Activated CD4-positive, alpha-beta T cell treated with anti-CD3 and anti-CD28 coated beads, Interleukin-2, amount 10 ng/mL, durations not matched to agents 7 days and 5 days (primary cell): ENCODE measurements at regions not wholly inside any gene's neighbourhood (a gene's known extent, or its start where the extent isn't known, plus 50 kb on each side); places are given as distances from the start of the nearest gene placed in this dataset.
"Not testable (repeated sequence)": the region's sequence is repeated elsewhere in the genome, so short reads cannot be mapped to it uniquely, and the experiment has no call there.

Experiments
- CTCF ChIA-PET: fragments of 350-600 bp; sonication (Branson Sonifier 250); formaldehyde crosslinking; loops from one replicate; lab custom pipeline; 2021; ENCODE audit warnings: antibody characterized with exemption; lab: Charles Lee
- POLR2A ChIA-PET: fragments of 350-600 bp; sonication (Branson Sonifier 250); formaldehyde crosslinking; loops from one replicate; lab custom pipeline; 2021; ENCODE audit warnings: antibody characterized with exemption; lab: Charles Lee
- DNase-seq: peaks from one replicate; pipeline ENCODE4 v3.0.0-alpha.2; 2020
- H3K27ac Mint-ChIP-seq: one replicate; pipeline ENCODE4 v1.8.0; 2021; ENCODE audit warnings: mild to moderate bottlenecking, moderate library complexity, mixed read lengths
- H3K27me3 Mint-ChIP-seq: one replicate; pipeline ENCODE4 v1.8.0; 2021; ENCODE audit warnings: mixed read lengths
- H3K36me3 Mint-ChIP-seq: one replicate; pipeline ENCODE4 v1.8.0; 2021; ENCODE audit warnings: low read depth, mixed read lengths
- H3K4me1 Mint-ChIP-seq: one replicate; pipeline ENCODE4 v1.8.0; 2021; ENCODE audit warnings: mixed read lengths
- H3K4me3 Mint-ChIP-seq: one replicate; pipeline ENCODE4 v1.8.0; 2021; ENCODE audit warnings: mild to moderate bottlenecking, moderate library complexity, mixed read lengths
- H3K9me3 Mint-ChIP-seq: one replicate; pipeline ENCODE4 v1.8.0; 2021; ENCODE audit warnings: mixed read lengths

DNA sequence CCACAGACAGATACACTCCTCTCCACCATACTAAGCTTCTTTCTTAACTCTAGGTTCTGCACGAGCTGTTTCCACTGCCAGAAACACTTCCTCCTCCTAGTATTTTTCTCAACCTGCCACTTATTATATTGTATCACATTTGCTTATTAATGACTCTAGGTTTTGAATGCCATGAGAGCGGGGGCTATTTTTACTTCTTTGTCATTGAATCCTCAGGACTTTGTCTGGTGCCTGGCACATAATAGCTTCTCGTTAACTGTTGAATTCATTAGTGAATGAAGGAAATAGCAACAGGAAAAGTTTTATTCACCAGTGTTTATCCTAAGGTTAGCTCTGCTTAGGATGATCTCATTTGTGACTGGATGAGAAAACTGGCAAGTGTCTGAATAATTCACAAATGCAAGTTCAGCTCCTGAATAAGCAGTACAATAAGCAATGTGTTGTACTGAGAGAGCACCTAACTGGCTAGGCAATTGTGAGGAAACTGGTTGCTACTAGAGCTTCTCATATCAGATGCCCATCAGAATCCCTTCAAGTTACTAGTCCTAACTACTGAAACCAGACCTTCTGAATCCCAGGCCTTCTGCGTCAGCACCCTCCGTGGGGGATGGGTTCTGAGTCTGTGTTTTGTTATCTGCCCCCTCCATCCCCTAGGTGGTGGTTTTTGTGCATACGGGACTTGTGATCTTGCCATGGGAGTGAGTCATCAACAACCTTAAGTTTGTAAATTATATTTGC lies 92.7 kb downstream of the LSMEM1 start:
- H3K27me3 Mint-ChIP-seq = peaks cover 4% of the 10 kb centered on the region
- H3K4me1 Mint-ChIP-seq = peaks cover 3% of the 10 kb centered on the region
- no peak overlapping the region for H3K4me3 Mint-ChIP-seq
- H3K27ac Mint-ChIP-seq = no peak overlapping the region
- POLR2A ChIA-PET = no interaction called here
- H3K36me3 Mint-ChIP-seq = no peaks in the 10 kb centered on the region
- CTCF ChIA-PET = no interaction called here
- peaks cover 3% of the 10 kb centered on the region for H3K9me3 Mint-ChIP-seq
- DNase-seq = no peak

DNA sequence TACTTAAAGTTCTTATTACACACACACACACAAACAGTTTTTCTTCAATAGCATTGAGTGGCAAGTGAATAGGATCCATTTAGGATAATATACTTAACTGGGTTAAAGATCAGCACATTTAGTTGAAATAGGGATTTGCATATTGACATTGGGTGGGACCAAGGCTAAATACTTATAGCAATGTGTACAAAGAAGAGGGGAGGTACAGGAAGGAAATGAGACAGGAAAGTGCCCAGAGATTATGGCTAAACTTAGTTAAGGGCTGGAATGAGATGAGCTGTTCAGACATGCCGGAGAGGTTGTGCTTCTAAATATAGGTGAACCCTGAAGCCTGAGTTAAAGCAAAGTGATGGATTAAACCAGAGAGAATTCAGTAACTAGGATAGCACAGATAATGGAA lies 95.1 kb downstream of the LSMEM1 start:
- peaks cover 3% of the 10 kb centered on the region for H3K4me1 Mint-ChIP-seq
- H3K27me3 Mint-ChIP-seq = peaks cover 3% of the 10 kb centered on the region
- no peak for DNase-seq
- no peak overlapping the region for H3K4me3 Mint-ChIP-seq
- no peak overlapping the region for H3K27ac Mint-ChIP-seq
- no peaks in the 10 kb centered on the region for H3K36me3 Mint-ChIP-seq
- peaks cover 3% of the 10 kb centered on the region for H3K9me3 Mint-ChIP-seq
- CTCF ChIA-PET = no interaction called here
- POLR2A ChIA-PET = no interaction called here

DNA sequence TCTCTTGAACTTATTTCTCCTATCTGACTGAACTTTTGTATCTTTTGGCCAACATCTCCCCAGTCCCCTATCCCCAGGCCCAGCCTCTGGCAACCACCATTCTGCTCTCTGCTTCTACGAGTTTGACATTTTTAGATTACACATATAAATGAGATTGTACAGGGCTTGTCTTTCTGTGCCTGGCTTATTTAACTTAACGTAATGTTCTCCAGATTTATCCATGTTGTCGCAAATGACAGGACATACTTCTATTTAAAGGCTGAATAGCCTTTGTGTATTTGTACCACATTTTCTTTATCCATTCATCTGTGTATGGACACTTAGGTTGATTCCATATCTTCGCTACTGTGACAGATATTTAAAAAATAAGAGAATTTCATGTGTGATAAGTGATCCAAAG lies 98.6 kb downstream of the LSMEM1 start:
- no peak for DNase-seq
- H3K27me3 Mint-ChIP-seq = peaks cover 8% of the 10 kb centered on the region
- peaks cover 3% of the 10 kb centered on the region for H3K9me3 Mint-ChIP-seq
- H3K27ac Mint-ChIP-seq = no peak overlapping the region
- H3K4me1 Mint-ChIP-seq = no peaks in the 10 kb centered on the region
- H3K4me3 Mint-ChIP-seq = no peak overlapping the region
- ChIA-PET POLR2A (no interaction called here), CTCF (no interaction called here)
- H3K36me3 Mint-ChIP-seq = no peaks in the 10 kb centered on the region

DNA sequence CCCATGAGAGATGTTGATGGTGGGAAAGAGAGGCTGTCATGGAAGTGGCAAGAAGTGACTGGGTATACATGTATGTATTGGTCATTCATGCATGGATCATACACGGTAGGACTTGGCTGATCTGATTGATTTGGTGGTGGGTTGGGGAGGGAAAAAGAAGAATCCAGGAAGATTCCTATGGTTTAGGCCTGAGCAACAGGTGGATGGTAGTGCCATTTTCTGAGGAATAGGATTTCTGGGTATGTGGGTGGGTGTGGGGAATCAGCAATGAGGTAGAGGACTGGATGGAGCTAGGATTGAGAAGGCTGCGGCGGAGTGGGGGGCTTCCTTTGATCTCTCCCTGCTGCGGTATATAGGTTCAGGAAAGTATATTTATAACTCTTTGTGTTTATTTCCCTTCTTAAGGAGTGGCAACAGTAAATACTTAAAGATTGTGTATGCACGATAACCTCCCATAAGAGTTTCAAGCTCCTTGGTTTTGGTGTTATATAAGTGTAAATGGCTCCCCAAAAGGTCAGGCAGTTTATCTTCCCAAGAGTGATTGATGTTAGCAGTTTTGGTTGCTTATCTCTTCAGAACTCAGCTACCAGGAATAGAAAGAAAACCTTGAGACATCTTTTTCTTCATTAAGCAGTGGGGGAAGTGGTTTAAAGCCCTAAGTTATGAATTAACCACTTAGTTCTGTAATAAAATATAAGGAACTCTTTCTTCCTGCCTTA lies 100.1 kb downstream of the LSMEM1 start:
- CTCF ChIA-PET = interaction anchor here (0.6 kb wide), 1 partner anchor 350 kb away, joined by 3 read pairs; no protein-coding TSS in a partner anchor
- no peak overlapping the region for H3K27ac Mint-ChIP-seq

DNA sequence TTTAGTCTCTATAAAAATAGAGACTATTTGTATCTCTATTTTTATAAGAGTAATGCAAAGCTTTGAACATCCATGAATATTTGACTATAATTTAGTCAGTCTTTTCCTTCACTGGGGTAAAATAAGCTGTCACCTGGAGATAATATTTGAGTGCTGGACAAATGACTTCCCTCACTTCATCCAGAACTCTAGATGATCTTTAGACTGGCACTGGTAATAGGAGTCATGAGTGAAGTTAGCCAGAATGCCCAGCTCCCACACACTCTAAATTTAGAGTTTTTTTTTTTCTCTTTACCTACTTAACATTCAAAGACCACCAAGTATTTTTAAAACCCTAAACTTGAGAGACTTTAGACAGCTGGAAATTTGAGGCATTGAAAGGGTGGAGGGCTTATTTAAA lies 100.7 kb downstream of the LSMEM1 start:
- ChIA-PET POLR2A (no interaction called here), CTCF (interaction anchor here (0.6 to 0.9 kb wide), 2 partner anchors 52 to 349 kb away, joined by 3 read pairs; no protein-coding TSS in a partner anchor)
- Mint-ChIP-seq H3K36me3 (no peaks in the 10 kb centered on the region), H3K4me1 (no peaks in the 10 kb centered on the region), H3K4me3 (no peak overlapping the region), H3K27ac (no peak overlapping the region), H3K9me3 (no peaks in the 10 kb centered on the region), H3K27me3 (peaks cover 12% of the 10 kb centered on the region)
- DNase-seq = no peak

More for the DNA sequence above, 100.1 kb downstream of the LSMEM1 start:
- peaks cover 1% of the 10 kb centered on the region for H3K9me3 Mint-ChIP-seq
- POLR2A ChIA-PET = no interaction called here
- no peaks in the 10 kb centered on the region for H3K36me3 Mint-ChIP-seq
- no peaks in the 10 kb centered on the region for H3K4me1 Mint-ChIP-seq
- H3K27me3 Mint-ChIP-seq = peaks cover 12% of the 10 kb centered on the region
- H3K4me3 Mint-ChIP-seq = no peak overlapping the region
- DNase-seq = no peak

DNA sequence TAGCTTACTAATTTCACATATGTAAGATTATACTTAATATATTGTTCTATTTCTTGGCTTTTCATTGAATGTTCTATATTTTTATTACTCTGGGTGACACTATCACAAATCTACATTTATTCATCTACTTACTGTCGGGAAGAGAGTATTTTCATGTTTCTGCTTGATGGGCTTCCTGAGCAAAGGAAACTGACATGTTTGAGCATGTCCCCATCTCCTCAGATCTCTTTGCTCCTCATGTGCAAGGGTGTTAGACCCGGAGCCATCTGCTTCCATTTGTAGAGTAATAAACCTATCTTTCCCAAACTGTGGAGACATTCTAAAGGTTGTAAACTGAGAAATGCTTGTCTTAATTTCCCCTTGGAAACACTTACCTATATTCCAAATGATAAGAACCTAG lies 103.5 kb downstream of the LSMEM1 start:
- CTCF ChIA-PET = no interaction called here
- H3K27ac Mint-ChIP-seq = no peak overlapping the region
- POLR2A ChIA-PET = no interaction called here
- H3K36me3 Mint-ChIP-seq = no peaks in the 10 kb centered on the region
- H3K4me1 Mint-ChIP-seq = no peaks in the 10 kb centered on the region
- H3K27me3 Mint-ChIP-seq = peaks cover 12% of the 10 kb centered on the region
- no peak overlapping the region for H3K4me3 Mint-ChIP-seq
- H3K9me3 Mint-ChIP-seq = no peaks in the 10 kb centered on the region
- no peak for DNase-seq

DNA sequence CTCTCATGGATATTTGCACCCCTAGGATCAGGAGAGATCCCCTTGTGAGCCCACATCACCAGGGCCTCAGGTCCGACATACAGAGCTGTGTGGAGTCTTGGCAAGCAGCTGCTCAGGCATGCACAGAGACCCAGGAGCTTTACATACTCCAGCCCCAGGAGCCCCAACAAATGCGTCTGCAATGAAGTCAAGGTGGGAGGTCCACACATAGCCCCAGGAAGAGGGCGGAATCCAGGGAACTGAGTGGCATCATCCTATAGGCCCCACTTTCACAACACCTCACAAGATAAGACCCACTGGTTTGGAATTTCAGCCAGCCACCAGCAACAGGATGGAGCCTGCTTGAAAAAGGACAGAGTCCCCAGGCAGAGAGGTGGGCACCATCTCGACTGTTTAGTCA lies 106.7 kb downstream of the LSMEM1 start:
- Mint-ChIP-seq H3K27ac (no peak overlapping the region), H3K27me3 (peaks cover 15% of the 10 kb centered on the region), H3K36me3 (no peaks in the 10 kb centered on the region), H3K4me3 (no peak overlapping the region), H3K4me1 (no peaks in the 10 kb centered on the region), H3K9me3 (no peaks in the 10 kb centered on the region)
- ChIA-PET CTCF (interaction anchor here (0.9 kb wide), 1 partner anchor 61 kb away, joined by 3 read pairs; no protein-coding TSS in a partner anchor), POLR2A (no interaction called here)
- no peak for DNase-seq

DNA sequence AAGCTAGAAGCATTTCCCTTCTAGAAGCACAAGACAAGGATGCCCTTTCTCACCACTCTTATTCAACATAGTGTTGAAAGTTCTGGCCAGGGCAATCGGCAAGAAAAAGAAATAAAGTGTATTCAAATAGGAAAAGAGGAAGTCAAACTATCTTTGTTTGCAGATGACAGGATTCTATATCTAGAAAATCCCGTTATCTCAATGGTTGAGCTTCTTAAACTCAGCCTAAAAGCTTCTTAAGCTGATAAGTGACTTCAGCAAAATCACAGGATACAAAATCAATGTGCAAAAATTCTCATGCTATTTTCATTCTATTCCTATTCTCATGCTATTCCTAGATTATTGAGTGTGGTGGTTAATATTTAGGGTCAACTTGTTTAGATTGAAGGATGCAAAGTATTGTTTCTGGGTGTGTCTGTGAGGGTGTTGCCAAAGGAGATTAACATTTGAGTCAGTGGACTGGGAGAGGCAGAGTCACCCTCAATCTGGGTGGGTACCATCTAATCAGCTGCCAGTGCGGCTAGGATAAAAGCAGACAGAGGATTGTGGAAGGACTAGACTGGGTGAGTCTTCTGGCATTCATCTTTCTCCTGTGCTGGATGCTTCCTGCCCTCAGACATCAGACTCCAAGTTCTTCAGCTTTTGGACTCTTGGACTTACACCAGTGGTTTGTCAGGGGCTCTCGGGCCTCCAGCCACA lies 111.9 kb downstream of the LSMEM1 start:
- CTCF ChIA-PET, H3K9me3 Mint-ChIP-seq, H3K27ac Mint-ChIP-seq, H3K4me1 Mint-ChIP-seq, POLR2A ChIA-PET, H3K4me3 Mint-ChIP-seq, H3K27me3 Mint-ChIP-seq, DNase-seq, H3K36me3 Mint-ChIP-seq: not testable (repeated sequence)

DNA sequence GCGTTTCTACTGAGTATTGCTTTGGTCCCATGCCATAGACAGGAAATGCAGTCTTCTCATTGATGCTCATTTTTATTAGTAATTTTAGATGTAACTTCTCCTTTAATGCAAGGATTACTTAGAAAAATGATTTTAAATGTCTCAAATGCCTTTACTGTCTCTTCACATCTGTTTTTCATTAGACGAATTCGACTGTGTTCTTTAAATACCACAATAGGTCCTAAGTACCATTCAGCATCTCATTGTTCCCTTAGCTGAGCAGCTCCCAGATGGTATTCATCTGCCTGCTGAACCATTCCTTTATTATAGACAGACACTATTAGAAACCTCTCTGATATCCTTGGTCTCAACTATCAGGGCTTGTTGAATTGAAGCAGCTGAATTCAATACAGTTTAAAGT lies 113.6 kb downstream of the LSMEM1 start:
- no peaks in the 10 kb centered on the region for H3K9me3 Mint-ChIP-seq
- no peaks in the 10 kb centered on the region for H3K4me1 Mint-ChIP-seq
- CTCF ChIA-PET = no interaction called here
- POLR2A ChIA-PET = no interaction called here
- DNase-seq = no peak
- no peak overlapping the region for H3K27ac Mint-ChIP-seq
- peaks cover 6% of the 10 kb centered on the region for H3K27me3 Mint-ChIP-seq
- no peak overlapping the region for H3K4me3 Mint-ChIP-seq
- H3K36me3 Mint-ChIP-seq = no peaks in the 10 kb centered on the region

DNA sequence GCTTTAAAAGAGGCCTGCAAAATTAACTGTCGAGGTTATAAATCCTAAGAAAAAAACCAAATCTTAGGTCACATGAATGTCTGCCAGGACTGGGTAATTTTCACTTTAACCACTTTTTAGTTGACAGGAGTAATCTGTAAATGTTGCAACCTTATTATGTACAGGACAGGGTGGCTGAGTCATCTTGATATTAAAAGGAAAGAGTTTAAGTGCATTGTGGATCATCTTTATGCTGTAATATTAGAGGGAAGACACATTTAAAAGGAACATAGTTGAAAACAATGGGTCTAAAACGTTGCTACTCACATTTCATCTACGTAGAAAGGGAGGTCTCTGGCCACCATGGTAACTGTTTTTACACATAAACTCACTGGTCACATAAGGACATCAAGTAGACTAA lies 115.5 kb downstream of the LSMEM1 start:
- H3K9me3 Mint-ChIP-seq = no peaks in the 10 kb centered on the region
- no peak overlapping the region for H3K27ac Mint-ChIP-seq
- ChIA-PET POLR2A (no interaction called here), CTCF (no interaction called here)
- no peak for DNase-seq
- no peaks in the 10 kb centered on the region for H3K36me3 Mint-ChIP-seq
- H3K4me1 Mint-ChIP-seq = no peaks in the 10 kb centered on the region
- H3K27me3 Mint-ChIP-seq = peaks cover 6% of the 10 kb centered on the region
- H3K4me3 Mint-ChIP-seq = no peak overlapping the region

DNA sequence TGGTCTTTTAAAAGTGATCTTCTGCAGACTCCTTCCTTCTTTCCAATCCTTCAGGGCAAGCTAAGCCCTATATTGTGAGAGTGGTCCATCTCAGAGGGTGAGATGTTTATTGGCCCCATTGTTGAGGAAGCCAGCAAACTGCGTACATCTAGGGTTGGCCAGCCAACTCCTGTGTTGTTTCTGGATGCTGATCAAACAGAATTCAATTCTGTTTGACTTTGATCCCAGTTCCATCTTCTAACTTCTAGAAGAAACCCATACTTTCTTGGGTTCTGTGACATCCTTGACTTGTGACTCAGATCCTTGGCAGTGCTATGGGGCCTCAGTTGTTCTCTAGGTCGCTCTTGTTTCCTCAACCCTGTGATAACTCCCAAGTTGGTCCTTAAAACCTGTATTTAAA lies 116.2 kb downstream of the LSMEM1 start:
- no peak overlapping the region for H3K4me3 Mint-ChIP-seq
- H3K27ac Mint-ChIP-seq = no peak overlapping the region
- no peaks in the 10 kb centered on the region for H3K36me3 Mint-ChIP-seq
- ChIA-PET POLR2A (no interaction called here), CTCF (no interaction called here)
- no peaks in the 10 kb centered on the region for H3K9me3 Mint-ChIP-seq
- peaks cover 6% of the 10 kb centered on the region for H3K27me3 Mint-ChIP-seq
- no peak for DNase-seq
- no peaks in the 10 kb centered on the region for H3K4me1 Mint-ChIP-seq

DNA sequence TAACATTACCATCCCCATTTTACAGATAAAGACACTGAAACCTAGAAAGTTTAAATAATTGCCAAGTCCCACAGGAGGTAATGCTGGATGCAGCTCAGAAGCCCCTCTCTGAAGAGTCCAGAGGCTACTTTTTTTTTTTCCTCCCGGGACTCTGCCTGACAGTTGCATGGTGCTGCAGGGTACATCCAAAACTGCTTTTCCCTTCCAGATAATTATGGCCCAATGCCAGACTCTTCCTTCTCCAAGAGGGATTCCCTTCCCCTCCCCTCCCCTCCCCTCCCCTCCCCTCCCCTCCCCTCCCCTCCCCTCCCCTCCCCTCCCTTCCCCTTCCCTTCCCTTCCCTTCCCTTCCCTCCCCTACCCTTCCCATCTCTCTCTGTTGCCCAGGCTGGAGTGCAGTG lies 122.9 kb downstream of the LSMEM1 start:
- DNase-seq = no peak
- ChIA-PET POLR2A (interaction anchor here (0.6 kb wide), 1 partner anchor 125 kb away, joined by 3 read pairs; no protein-coding TSS in a partner anchor), CTCF (interaction anchor here (0.6 kb wide), 1 partner anchor 729 kb away, joined by 4 read pairs; no protein-coding TSS in a partner anchor)
- no peak overlapping the region for H3K4me3 Mint-ChIP-seq
- no peaks in the 10 kb centered on the region for H3K9me3 Mint-ChIP-seq
- no peaks in the 10 kb centered on the region for H3K36me3 Mint-ChIP-seq
- peaks cover 10% of the 10 kb centered on the region for H3K27me3 Mint-ChIP-seq
- no peaks in the 10 kb centered on the region for H3K4me1 Mint-ChIP-seq
- H3K27ac Mint-ChIP-seq = no peak overlapping the region

DNA sequence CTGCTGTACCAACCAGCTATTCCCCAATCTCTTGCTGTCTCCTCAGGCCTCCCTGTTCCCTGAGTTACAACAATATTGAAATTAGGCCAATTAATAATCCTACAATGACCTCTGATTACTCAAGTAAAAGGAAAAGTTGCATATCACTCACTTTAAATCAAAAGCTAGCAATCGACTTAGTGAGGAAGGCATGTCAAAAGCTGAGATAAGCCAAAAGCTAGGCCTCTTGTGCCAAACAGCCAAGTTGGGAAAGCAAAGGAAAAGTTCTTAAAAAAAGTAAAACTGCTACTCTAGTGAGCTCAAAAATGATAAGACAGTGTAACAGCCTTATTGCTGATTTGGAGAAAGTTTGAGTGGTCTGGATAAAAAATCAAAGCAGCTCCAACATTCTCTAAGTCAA lies 129.8 kb downstream of the LSMEM1 start:
- no peaks in the 10 kb centered on the region for H3K9me3 Mint-ChIP-seq
- no peaks in the 10 kb centered on the region for H3K4me1 Mint-ChIP-seq
- no peaks in the 10 kb centered on the region for H3K36me3 Mint-ChIP-seq
- peaks cover 10% of the 10 kb centered on the region for H3K27me3 Mint-ChIP-seq
- H3K4me3 Mint-ChIP-seq = no peak overlapping the region
- DNase-seq = no peak
- ChIA-PET CTCF (no interaction called here), POLR2A (no interaction called here)
- H3K27ac Mint-ChIP-seq = no peak overlapping the region
